ENCODE measurements at regions not wholly inside any gene's neighbourhood (a gene's known extent, or its start where the extent isn't known, plus 50 kb on each side); places are given as distances from the start of the nearest gene placed in this dataset.

GRCh38 chr20:43800186-43800585 lies 73.4 kb upstream of the GTSF1L start (continued):
- no peak for TF ChIP-seq ELF4 (CRISPR knock-in tag; IDR thresholded peaks at IDR 0.05; ENCODE audit: low read depth)
- TF ChIP-seq CREB1 (CRISPR knock-in tag; IDR thresholded peaks at IDR 0.05): no peak
- no peak for TF ChIP-seq ZMAT4 (CRISPR knock-in tag; IDR thresholded peaks at IDR 0.05)
- TF ChIP-seq IRF2 (CRISPR knock-in tag; IDR thresholded peaks at IDR 0.05; ENCODE audit: borderline replicate concordance, low read depth): no peak
- TF ChIP-seq ZNF512 (CRISPR knock-in tag; IDR thresholded peaks at IDR 0.05; ENCODE audit: borderline replicate concordance): no peak

GRCh38 chr20:43799741-43800140 lies 72.9 kb upstream of the GTSF1L start:
- POLR2A ChIA-PET: no interaction called here
- TF ChIP-seq ESRRA (CRISPR knock-in tag; IDR thresholded peaks at IDR 0.05; ENCODE audit: borderline replicate concordance) (no peak), ZNF219 (CRISPR knock-in tag; IDR thresholded peaks at IDR 0.05; ENCODE audit: borderline replicate concordance) (no peak), GABPB1 (CRISPR knock-in tag; IDR thresholded peaks at IDR 0.05) (no peak), ATF6 (CRISPR knock-in tag; IDR thresholded peaks at IDR 0.05) (no peak), IRF2 (CRISPR knock-in tag; IDR thresholded peaks at IDR 0.05; ENCODE audit: borderline replicate concordance, low read depth) (no peak), FOXK1 (CRISPR knock-in tag; IDR thresholded peaks at IDR 0.05) (no peak), MXD4 (CRISPR knock-in tag; IDR thresholded peaks at IDR 0.05; ENCODE audit: borderline replicate concordance) (no peak), ZNF425 (CRISPR knock-in tag; conservative IDR thresholded peaks at IDR 0.05) (no peak), MYBL2 (CRISPR knock-in tag; IDR thresholded peaks at IDR 0.05) (no peak), E2F5 (CRISPR knock-in tag; IDR thresholded peaks at IDR 0.05) (no peak), JUN (CRISPR knock-in tag; IDR thresholded peaks at IDR 0.05) (no peak)
- H3K4me3 Mint-ChIP-seq: no peak overlapping the region
- ATAC-seq: no peak
- H3K4me1 Mint-ChIP-seq: no peaks in the 10 kb centered on the region
- no peak overlapping the region for H3K27ac Mint-ChIP-seq
- H3K9me3 Mint-ChIP-seq: peaks cover 38% of the 10 kb centered on the region
- CTCF ChIA-PET: no interaction called here
- peaks cover 12% of the 10 kb centered on the region for H3K36me3 Mint-ChIP-seq
- peaks cover 8% of the 10 kb centered on the region; the same call in 1 of the 2 replicates for H3K27me3 Mint-ChIP-seq (ENCODE audit: low read depth)
- DNase-seq (ENCODE audit: low spot score): no peak

GRCh38 chr20:43799150-43799711 lies 72.4 kb upstream of the GTSF1L start:
- Mint-ChIP-seq H3K4me1 (no peaks in the 10 kb centered on the region), H3K27ac (no peak overlapping the region), H3K27me3 (ENCODE audit: low read depth) (peaks cover 8% of the 10 kb centered on the region; the same call in 1 of the 2 replicates), H3K4me3 (no peak overlapping the region), H3K36me3 (peaks cover 8% of the 10 kb centered on the region), H3K9me3 (peaks cover 34% of the 10 kb centered on the region)
- DNase-seq (ENCODE audit: low spot score) (no peak), ATAC-seq (no peak)
- CTCF ChIA-PET: interaction anchor here (0.6 kb wide), 1 partner anchor 321 kb away, joined by 4 read pairs; no protein-coding TSS in a partner anchor
- POLR2A ChIA-PET: no interaction called here
- no peak for TF ChIP-seq JAZF1 (CRISPR knock-in tag; IDR thresholded peaks at IDR 0.05)
- no peak for TF ChIP-seq GABPB1 (CRISPR knock-in tag; IDR thresholded peaks at IDR 0.05)
- TF ChIP-seq MYBL2 (CRISPR knock-in tag; IDR thresholded peaks at IDR 0.05): no peak
- TF ChIP-seq E2F1 (CRISPR knock-in tag; IDR thresholded peaks at IDR 0.05): no peak
- TF ChIP-seq FOXJ3 (CRISPR knock-in tag; IDR thresholded peaks at IDR 0.05; ENCODE audit: borderline replicate concordance): no peak
- no peak for TF ChIP-seq IRF1 (CRISPR knock-in tag; IDR thresholded peaks at IDR 0.05)
- no peak for TF ChIP-seq TCF7 (CRISPR knock-in tag; IDR thresholded peaks at IDR 0.05; ENCODE audit: low read depth)
- TF ChIP-seq HMGA2 (CRISPR knock-in tag; IDR thresholded peaks at IDR 0.05): no peak
- TF ChIP-seq CDX4 (CRISPR knock-in tag; IDR thresholded peaks at IDR 0.05; ENCODE audit: borderline replicate concordance): no peak
- TF ChIP-seq NFATC4 (CRISPR knock-in tag; IDR thresholded peaks at IDR 0.05): no peak
